Loucy (cell line): ENCODE measurements at regions not wholly inside any gene's neighbourhood (a gene's known extent, or its start where the extent isn't known, plus 50 kb on each side); places are given as distances from the start of the nearest gene placed in this dataset.

Experiments used
- CTCF ChIP-seq: fragments of 200-600 bp; sonication (generic); conservative IDR thresholded peaks from 2 replicates; pipeline ENCODE4 v1.5.1; 2014; ENCODE audit warnings: mild to moderate bottlenecking, antibody characterized with exemption, low read length
- EZH2phosphoT487 ChIP-seq: fragments of 200-600 bp; IDR thresholded peaks from 2 replicates; pipeline ENCODE4 v1.6.1; 2018; ENCODE audit warnings: antibody characterized with exemption, mild to moderate bottlenecking, moderate library complexity, borderline replicate concordance

GRCh38 chr2:236932831-236933361 is 152.8 kb upstream of the COPS8 start:
- TF ChIP-seq CTCF (no peak), EZH2phosphoT487 (no peak)
